GM13977 (cell line): ENCODE measurements at regions not wholly inside any gene's neighbourhood (a gene's known extent, or its start where the extent isn't known, plus 50 kb on each side); places are given as distances from the start of the nearest gene placed in this dataset.

Source experiments
- DNase-seq: peaks from one replicate; pipeline ENCODE4 v3.0.0; 2012; ENCODE audit warnings: low spot score
- in situ Hi-C: fragments of 300-500 bp; cut with MboI; formaldehyde crosslinking; loops from one replicate; pipeline ENCODE4 v1.12.0; 2022; ENCODE audit warnings: low sequenced_read_pairs, low pct_unique_long_range_greater_than_20kb, mixed read lengths, inconsistent platforms; ENCODE audit not compliant: unreplicated experiment
- TF ChIP-seq, protein P1 (sequence below): IDR thresholded peaks from 2 replicates; pipeline ENCODE4 v1.5.1; 2012; ENCODE audit warnings: mild to moderate bottlenecking, control low read depth; ENCODE audit not compliant: insufficient read depth; ENCODE audit errors: extremely low read depth, missing control alignments

GRCh38 chr11:128210148-128210940 lies 377.0 kb downstream of the ETS1 start:
- DNase-seq, result no peak
- in situ Hi-C loops, result no loop called here
- TF ChIP-seq, protein P1, sequence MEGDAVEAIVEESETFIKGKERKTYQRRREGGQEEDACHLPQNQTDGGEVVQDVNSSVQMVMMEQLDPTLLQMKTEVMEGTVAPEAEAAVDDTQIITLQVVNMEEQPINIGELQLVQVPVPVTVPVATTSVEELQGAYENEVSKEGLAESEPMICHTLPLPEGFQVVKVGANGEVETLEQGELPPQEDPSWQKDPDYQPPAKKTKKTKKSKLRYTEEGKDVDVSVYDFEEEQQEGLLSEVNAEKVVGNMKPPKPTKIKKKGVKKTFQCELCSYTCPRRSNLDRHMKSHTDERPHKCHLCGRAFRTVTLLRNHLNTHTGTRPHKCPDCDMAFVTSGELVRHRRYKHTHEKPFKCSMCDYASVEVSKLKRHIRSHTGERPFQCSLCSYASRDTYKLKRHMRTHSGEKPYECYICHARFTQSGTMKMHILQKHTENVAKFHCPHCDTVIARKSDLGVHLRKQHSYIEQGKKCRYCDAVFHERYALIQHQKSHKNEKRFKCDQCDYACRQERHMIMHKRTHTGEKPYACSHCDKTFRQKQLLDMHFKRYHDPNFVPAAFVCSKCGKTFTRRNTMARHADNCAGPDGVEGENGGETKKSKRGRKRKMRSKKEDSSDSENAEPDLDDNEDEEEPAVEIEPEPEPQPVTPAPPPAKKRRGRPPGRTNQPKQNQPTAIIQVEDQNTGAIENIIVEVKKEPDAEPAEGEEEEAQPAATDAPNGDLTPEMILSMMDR, result no peak

DNA sequence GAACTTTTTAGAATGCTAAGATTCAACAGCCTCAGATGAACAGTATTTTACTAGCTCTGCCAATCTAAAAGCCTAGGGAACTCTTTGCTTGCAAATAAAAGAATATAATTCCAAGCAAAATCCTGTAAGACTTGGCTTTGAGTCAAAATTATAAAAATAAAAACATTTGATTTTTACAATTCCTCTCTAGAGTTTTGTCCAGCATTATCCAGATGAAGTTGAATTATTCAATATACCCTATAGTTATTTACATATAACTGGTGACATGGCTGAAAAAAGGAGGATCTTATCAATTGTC lies 378.3 kb downstream of the ETS1 start:
- TF ChIP-seq, protein P1, result no peak
- in situ Hi-C loops, result no loop called here
- DNase-seq, result no peak

- TF ChIP-seq, protein P1, result no peak
- no peak for DNase-seq
- in situ Hi-C loops, result no loop called here
These were observed 378.8 kb downstream of the ETS1 start for GRCh38 chr11:128208329-128209137.

DNA sequence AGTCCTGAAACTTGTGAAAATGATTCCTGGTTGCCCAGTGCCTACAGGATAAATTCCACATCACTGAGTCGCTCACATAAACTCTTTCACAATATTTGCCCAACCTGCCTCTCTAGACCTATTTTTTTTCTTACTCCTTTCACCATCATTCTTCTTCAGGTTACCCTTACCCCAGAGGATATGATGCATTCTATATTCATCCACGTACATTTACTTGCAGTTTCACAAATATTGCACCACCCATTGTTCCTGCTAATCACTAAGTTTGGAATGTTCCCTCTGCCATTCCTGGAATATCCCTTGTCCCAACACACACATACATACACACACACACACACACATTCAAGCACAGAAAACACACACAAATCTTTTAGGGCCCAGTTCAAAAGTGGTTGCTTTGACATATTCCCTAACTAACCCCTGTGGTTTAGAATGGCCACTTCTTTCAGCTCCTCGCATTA lies 379.5 kb downstream of the ETS1 start:
- DNase-seq, result no peak
- TF ChIP-seq, protein P1, result no peak
- in situ Hi-C loops, result no loop called here

DNA sequence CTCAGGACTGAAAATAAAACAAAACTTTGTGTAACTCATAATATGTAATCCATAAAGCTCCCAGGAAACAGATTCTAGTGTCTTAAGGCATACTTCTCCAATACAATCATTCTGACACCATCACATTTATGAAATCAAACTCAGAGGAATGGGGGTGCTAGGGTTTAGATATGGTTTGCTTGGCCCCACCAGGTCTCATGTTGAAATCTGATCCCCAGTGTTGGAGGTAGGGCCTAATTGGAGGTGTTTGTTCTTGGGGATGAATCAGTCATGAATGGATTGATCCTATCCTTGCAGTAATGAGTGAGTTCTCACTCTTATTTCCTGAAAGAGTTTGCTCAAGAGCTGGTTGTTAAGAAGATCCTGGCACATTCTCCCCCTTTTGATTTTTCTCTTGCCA lies 380.9 kb downstream of the ETS1 start:
- in situ Hi-C loops, result no loop called here
- DNase-seq, result no peak

GRCh38 chr11:128205796-128206195 lies 381.6 kb downstream of the ETS1 start:
- in situ Hi-C loops, result no loop called here
- TF ChIP-seq, protein P1, result no peak
- no peak for DNase-seq

More for the DNA sequence above, 380.9 kb downstream of the ETS1 start:
- TF ChIP-seq, protein P1, result no peak
